ENCODE measurements at regions not wholly inside any gene's neighbourhood (a gene's known extent, or its start where the extent isn't known, plus 50 kb on each side); places are given as distances from the start of the nearest gene placed in this dataset.
A peak's percentile ranks its signal among the peaks of the same experiment; 100 is the strongest.

DNA sequence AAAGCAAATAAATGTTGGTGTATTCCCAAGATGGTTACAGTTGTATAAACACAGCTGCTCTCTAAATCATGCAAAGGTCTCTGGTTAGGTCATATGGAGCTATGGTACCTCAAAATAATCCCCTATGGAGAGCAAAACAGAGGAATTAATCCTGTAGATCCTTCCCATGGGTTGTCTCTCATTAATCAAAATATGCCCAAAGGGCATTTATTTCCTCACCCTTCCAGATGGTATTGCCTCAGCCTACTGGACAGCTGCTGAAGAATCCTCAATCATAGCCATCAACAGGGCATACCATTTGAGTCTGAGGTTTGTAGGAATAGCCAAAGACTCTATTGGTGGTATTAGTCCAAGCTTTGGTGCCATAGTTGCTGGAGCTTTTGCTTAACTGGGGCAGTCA, 360.9 kb downstream of the RPL10L start:
- no peak for DNase-seq (ENCODE audit: low spot score)

DNA sequence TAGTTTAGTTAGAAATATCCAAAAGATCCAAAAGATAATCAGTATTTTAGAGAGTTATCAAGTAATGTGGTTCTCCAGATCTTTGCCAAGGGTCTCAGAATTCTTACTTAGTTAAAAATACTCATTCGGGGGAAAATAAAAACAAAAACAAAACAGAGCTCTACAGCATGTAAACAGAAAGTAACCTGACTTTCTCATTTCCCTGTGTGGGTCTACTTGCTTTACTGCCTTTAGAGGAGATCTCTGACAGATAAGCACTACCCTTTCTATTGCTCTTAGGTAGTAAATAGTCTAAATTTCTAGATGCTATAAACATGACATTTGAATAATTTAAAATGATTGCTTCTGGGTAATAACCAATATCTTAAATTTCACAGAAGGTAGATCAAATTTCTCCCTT, 371.8 kb downstream of the RPL10L start:
- no peak for DNase-seq (ENCODE audit: low spot score)

- no peak for DNase-seq (ENCODE audit: low spot score)
These were observed 372.3 kb downstream of the RPL10L start for GRCh38 chr14:46279327-46279726.

DNA sequence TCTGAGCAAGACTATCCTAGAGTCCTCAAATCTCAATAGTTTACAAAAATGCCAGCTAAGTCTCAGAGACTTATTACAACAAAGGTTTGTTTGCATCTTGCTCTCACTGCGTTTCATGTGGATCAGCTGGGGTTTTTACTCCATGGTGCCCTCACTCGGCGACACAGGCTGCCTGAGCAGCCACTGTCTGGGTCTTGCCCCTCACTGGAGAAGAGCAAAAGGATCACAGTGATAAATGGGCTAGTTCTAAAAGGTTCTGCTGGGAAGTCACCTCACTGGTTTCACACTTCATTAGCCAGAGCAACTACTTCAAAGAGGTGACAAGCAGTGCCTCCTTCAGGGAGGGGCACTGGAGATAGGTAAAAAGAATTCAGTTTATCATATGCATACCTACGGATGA, 392.0 kb downstream of the RPL10L start:
- no peak for DNase-seq (ENCODE audit: low spot score)

DNA sequence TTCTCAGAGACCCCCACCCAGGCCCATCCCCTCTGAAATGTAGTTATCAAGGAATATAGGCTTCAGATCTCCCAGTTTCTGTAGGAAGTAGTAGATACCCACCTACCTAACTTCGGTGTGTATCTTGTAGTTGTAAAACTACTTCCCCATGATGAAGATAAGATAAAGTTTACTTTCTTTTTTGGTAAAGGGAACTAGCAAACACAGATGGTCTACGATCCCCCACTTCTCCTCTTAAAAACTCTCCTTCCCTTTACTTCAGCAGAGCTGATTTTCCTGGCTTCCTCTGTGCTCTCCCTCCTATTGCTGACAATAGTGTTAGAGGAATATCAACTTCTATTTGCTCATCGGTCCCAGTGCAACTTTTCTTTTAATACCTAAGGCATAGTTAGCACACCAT, 395.2 kb downstream of the RPL10L start:
- no peak for DNase-seq (ENCODE audit: low spot score)

GRCh38 chr14:46250113-46250703, 401.4 kb downstream of the RPL10L start:
- peak; percentile 44 for DNase-seq (ENCODE audit: low spot score)

GRCh38 chr14:46248001-46248630, 403.5 kb downstream of the RPL10L start:
- no peak for DNase-seq (ENCODE audit: low spot score)

GRCh38 chr14:46245276-46245675, 406.3 kb downstream of the RPL10L start:
- no peak for DNase-seq (ENCODE audit: low spot score)

GRCh38 chr14:46233786-46234185, 417.8 kb downstream of the RPL10L start:
- DNase-seq (ENCODE audit: low spot score), result no peak

GRCh38 chr14:46230540-46230939, 421.0 kb downstream of the RPL10L start:
- no peak for DNase-seq (ENCODE audit: low spot score)

- no peak for DNase-seq (ENCODE audit: low spot score)
These were observed 435.8 kb downstream of the RPL10L start for GRCh38 chr14:46215801-46216200.

GRCh38 chr14:46198676-46199075, 452.9 kb downstream of the RPL10L start:
- no peak for DNase-seq (ENCODE audit: low spot score)

DNA sequence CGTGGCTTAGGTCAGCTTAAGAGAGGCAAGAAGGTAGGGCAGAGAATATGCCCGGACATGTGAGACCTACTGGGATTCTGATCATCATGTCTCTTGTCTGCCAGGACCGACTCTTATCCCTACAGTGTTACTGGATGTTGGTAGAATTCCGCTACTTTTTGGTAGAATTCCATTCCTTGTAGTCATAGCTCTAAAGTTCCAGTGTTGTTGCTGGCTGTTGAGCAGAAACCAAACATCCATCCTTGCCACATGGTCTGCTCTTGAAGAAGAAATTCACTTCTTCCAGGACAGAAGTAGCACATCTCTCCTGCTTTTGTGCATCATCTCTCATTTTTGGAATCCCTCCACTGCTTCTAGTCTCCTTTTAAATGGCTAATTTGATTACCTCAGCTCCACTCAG, 453.7 kb downstream of the RPL10L start:
- DNase-seq (ENCODE audit: low spot score), result peak; percentile 60

All from SK-N-DZ (cell line).